OCI-LY7 (cell line): ENCODE measurements at regions not wholly inside any gene's neighbourhood (a gene's known extent, or its start where the extent isn't known, plus 50 kb on each side); places are given as distances from the start of the nearest gene placed in this dataset.

Experiments used
- CTCF ChIP-seq: fragments of 200-600 bp; sonication (generic); conservative IDR thresholded peaks from 2 replicates; pipeline ENCODE4 v1.5.1; 2014; ENCODE audit warnings: mild to moderate bottlenecking, antibody characterized with exemption, low read length, moderate library complexity, mixed read lengths
- EZH2phosphoT487 ChIP-seq: fragments of 200-600 bp; sonication (generic); IDR thresholded peaks from 2 replicates; pipeline ENCODE4 v1.6.1; 2018; ENCODE audit warnings: low read depth, borderline replicate concordance, mild to moderate bottlenecking, mixed run types, antibody characterized with exemption, low read length, moderate library complexity, mixed read lengths

DNA sequence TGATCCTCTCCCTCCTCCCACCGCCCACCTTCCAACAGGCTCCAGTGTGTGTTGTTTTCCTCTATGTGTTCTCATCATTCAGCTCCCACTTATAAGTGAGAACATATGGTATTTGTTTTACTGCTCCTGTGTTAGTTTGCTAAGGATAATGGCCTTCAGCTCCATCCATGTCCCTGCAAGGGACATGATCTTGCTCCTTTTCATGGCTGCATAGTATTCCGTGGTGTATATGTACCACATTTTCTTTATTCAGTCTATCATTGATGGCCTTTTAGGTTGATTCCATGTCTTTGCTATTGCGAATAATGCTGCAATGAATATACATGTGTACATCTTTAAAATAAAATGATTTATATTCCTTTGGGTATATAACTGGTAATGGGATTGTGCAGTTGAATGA, 80.2 kb upstream of the C5orf63 start:
- TF ChIP-seq CTCF = no peak
- TF ChIP-seq EZH2phosphoT487 = no peak
